HG03139 (cell line): ENCODE measurements at regions not wholly inside any gene's neighbourhood (a gene's known extent, or its start where the extent isn't known, plus 50 kb on each side); places are given as distances from the start of the nearest gene placed in this dataset.
"Not testable (repeated sequence)": the region's sequence is repeated elsewhere in the genome, so short reads cannot be mapped to it uniquely, and the experiment has no call there.

Source experiments
- ATAC-seq: cut with Tn5 transposase; IDR thresholded peaks from one replicate; pipeline ENCODE4 v1.9.1; 2021; ENCODE audit not compliant: unreplicated experiment

DNA sequence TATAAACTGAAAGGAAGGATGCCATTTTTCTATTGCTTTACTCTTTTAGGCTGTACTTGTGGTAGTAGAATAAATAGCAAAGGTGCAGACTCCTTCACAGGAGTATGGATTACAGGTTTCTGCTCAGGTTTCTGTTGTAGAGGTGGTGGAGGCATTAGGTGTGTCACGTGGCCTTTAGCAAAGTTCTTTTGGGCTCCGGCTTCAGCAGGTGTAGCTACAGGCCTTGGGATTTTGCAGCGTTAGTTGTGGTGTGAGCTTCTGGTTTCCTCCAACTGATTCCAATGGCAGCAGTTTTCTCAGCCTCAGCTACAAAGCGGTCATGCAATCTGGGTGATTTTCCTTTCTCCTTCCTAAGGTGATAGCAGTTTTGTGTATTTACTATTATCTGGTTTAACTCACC is 255.8 kb upstream of the GK2 start:
- ATAC-seq = no peak

DNA sequence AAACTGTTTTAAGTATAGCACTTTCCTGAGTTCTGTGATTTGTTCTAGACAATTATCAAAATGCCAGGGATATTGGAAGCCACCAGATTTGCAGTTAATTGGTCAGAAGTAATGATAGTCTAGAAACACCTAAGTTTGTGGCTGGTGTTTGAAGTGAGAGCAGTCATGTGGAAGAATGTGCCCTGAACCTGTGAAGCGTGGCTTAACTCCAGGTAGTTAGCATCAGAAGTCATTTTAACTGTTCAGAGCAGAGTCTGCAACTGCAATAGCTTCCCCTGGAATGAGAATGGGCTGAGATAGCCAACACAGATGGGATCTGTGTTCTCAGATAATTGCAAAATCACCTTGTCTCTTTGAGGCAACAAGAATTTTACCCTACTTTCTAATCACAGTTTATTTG is 255.1 kb upstream of the GK2 start:
- ATAC-seq = no peak

DNA sequence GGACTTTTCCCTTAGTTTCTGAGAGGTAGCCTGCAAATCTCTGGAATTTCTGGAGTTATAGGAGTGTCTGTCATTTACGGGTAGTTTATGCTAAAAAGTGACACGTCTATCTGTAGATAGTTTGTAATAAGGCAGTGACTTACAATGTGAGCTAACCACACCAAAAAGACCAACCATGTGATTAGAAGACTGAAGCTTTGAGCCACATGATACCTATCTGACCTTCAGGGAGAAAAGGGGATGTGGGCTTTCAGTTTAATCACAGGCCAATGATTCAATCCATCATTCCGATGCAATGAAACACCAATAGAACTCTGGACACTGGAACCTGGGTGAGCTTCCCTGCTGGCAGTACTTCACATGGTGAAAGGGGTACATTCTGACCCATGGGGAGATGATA is 254.6 kb upstream of the GK2 start:
- ATAC-seq = no peak

DNA sequence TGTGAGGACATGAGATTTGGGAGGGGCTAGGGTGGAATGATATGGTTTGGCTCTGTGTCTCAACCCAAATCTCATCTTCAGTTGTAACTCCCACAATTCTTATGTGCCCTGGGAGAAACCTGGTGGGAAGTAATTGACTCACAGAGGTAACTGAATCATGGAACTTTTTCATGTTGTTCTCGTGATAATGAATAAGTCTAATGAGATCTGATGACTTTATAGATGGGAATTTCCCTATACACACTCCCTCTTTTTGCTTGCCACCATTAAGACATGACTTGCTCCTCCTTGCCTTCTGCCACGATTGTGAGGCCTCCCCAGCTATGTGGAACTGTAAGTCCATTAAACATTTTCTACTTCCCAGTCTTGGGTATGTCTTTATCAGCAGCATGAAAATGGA is 253.2 kb upstream of the GK2 start:
- no peak for ATAC-seq

DNA sequence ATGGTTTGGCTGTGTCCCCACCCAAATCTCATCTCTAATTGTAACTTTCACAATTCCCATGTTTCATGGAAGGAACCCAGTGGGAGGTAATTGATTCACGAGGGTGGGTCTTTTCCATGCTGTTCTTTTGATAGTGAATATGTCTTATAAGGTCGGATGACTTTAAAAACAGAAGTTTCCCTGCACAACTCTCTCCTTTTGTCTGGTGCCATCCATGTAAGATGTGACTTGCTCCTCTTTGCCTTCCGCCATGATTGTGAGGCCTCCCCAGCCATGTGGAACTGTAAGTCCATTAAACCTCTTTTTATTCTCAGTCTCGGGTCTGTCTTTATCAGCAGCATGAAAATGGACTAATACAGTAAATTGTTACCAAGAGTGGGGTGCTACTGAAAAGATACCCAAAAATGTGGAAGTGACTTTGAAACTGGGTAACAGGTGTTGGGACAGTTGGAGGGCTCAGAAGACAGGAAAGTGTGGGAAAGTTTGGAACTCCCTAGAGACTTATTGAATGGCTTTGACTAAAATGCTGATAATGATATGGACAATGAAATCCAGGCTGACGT is 251.4 kb upstream of the GK2 start:
- not testable (repeated sequence) for ATAC-seq

DNA sequence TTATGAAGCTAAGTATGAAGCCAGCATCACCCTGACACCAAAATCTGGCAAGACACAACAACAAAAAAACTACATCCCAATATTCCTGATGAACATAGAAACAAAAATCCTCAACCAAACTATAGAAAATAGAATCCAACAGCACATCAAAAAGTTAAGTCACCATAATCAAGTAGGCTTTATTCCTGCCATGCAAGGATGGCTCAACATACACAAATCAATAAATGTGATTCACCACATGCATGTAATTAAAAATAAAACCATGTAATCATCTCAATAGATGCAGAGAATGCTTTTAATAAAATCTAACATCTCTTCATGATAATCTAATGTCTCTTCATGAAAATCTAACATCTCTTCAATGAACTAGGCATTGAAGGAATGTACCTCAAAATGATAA is 249.4 kb upstream of the GK2 start:
- ATAC-seq = no peak

DNA sequence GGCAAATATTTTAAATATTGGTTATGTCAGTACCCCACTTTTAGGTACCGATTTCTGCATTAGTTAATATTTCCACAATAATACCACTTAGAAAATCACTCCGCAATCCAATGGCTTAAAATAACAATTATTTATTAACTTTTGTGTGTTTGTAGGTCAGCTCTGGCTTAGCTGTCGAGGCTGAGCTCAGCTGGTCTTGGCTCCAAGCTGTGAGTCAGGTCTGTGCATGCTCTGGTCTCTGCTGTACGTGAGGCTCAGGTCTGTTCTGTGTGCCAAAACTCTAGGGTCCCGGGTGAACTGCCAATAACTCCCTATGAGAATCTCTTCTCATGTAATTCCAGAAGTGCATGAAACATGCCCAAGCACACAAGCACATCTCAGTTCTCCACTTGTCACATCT is 245.8 kb upstream of the GK2 start:
- ATAC-seq = no peak

DNA sequence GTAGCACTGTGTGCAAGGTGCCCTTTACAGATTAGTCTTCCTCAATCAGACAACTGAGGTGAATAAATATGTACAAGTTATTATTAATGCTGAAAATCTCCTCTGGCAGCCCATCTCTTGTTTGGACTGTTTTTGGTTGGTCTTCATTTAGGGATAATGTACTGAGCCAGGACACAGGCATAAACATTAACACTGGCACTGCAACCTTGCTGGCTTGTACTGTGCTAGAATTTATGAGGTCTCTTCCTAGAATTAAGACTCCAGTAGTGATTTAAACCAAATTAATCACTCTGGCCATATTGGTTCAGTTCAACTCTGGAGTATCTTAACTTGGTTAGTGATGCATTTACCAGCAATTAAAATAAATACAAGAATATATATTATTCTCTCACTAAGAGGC is 244.7 kb upstream of the GK2 start:
- ATAC-seq = no peak

DNA sequence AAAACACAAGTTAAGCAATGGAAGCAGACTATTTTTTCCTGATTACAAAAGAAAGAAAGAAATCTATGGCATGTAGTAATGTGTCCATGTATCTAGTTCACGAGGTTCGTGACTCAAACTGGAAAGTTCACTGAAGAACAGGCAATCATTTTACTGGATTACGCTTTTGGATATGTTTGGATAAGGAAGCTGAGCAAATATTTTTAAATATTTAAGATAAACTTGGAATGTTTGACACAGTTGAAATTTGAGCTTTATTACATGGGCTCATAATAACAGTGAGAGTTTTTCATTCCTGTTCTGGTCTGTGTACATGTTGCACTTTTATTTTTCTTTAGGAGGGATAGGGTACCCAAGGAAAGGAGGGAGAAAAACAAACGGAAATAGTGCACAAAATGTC is 244.2 kb upstream of the GK2 start:
- no peak for ATAC-seq

DNA sequence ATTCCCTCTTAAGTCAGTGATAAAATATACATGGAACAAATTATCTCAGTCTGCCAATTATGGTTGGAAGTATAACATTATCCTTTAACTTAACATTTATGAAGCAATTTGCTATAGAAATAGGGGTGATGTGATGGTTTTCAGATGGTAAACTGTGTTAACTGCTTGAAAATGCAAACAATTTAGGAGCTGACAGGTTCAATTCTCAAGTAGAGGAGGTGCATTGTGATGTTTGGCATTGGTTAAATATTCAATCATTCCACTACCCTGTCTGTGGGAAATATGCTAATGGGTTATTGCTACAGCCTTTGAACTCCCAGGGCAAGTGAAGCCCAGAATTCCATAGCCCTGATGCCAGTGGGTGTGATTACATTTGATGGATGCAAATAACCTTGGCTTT is 243.4 kb upstream of the GK2 start:
- ATAC-seq = no peak

DNA sequence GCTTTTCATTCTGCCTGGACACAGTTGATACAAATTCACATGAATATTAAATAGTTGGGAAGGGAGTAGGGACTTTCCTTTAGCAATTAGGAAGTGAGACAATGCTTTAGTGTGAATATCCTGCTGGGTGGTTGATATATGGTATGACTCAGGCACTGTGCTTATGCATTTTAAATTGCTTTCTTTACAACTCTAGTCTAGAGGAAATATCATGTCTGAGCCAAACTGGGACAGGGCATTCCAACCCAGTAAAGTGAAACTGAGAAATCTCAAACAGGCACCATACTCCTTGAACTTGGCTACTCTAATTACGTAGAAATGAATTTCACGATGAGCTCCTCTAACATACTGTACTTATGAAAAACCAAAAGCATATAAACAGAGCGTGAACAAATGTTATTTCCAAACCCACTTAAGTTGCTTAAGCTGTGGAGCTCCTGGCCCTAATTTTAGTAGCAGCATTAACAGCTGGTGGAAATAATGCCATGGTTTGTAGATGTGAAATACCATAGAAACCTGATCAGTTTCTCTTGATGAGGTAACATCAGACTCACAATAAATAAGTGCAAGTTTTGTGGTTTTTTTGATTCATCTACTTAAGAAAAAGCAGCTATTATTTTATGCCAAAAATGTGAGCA is 242.9 kb upstream of the GK2 start:
- ATAC-seq = no peak

DNA sequence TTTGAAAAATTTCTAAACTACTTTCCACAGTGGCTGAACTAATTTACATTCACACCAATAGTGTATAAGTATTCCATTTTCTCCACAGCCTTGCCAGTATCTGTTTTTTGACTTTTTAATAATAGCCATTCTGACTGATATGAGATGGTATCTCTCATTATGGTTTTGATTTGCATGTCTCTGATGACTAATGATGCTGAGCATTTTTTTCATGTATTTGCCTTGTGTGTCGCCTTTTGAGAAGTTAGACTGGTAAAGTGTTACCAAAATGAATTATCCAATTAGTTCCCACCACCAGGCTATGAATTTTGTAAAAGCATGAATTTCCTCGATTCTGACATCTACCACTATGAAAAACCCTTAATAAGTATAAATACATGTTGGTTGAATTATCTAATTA is 242.2 kb upstream of the GK2 start:
- ATAC-seq = no peak

DNA sequence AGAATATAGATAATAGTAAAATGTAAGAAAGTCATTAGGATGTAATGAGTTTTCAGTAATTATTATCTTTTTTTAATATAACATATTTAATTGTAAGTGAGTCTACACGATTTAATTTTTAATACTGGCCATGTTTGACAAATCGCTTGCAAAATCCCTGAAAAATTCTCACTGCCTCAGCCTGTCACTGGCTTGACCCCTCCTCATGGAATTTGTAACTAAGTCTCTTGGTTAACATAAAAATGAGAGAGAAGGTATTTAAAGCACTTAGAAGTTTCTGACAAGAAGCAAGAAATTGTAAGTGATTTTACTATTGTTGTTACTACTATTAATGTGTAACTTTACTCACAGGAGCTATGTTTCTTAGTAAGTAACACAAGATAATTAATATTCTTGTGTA is 237.9 kb upstream of the GK2 start:
- ATAC-seq = no peak

DNA sequence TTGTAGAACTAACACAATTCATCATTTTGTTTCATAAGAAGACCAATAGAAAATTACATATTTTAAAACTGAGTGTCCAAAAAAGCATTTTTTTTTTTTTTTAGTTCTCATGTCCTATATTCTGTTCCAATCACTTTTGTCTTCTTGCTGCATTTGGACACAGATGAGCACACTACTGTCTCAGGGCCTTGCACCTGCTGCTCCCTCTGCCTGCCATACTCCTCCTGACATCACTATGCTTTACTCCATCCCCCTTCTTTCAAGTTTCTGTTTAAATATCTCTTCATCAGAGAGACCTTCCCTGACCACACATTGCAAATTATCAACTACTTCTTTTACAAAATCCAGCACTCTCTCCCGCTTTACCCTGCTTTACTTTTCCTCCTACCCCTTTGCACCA is 230.7 kb upstream of the GK2 start:
- ATAC-seq = no peak

DNA sequence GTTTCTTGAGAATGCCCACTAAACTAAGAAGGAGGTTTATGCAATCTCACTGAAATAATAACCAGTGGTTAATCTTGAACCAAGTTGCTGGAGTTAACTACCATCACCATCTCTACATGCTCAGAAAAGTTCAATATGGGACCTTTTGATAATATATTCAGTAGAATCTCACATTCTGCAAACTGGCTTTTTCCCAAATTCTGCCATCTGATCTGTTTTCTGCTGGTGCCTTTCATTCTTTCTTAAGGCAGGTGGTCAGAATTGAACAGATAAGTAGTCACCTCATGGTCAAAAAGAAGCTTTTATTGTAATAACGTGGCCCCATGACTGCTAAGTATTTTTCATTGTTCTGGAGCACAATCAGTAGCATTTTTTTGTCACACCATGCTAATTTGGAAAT is 229.0 kb upstream of the GK2 start:
- no peak for ATAC-seq

DNA sequence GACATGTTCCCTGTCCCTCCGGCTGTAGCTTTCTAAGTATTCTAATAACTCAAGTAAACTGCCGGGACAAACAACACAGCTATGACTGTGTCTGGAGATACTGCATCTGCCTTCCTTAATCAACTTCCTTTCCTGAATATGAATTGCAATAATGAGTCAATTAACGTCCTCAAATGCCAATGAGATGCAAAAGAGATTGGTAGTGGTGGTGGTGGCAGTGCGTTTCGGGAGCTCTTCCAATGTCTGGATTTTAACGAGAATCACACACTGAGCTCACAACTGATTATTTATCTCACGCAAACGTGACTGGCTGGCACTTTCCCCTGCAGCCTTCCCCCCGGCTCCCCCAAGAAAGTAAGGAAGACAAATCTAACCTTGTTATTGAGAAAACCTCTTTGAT is 226.1 kb upstream of the GK2 start:
- no peak for ATAC-seq

DNA sequence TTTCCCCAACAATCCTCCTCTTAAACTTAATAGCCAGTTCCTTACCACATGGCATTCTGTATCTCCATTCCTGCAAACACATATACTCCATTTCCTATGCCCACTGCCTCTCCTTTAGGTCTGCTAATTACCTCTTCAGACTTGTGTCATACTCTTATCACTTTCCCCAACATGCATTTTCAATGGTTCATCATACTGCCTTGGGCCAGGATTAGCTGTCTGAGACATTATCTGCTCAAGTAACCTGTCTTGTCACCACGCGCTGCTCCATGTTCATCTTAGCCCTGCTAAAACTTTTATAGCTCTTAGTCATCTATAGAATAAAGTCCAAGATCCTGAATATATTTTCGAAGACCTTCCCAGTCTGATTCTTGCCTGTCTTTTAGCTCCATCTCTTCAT is 224.1 kb upstream of the GK2 start:
- ATAC-seq = no peak

DNA sequence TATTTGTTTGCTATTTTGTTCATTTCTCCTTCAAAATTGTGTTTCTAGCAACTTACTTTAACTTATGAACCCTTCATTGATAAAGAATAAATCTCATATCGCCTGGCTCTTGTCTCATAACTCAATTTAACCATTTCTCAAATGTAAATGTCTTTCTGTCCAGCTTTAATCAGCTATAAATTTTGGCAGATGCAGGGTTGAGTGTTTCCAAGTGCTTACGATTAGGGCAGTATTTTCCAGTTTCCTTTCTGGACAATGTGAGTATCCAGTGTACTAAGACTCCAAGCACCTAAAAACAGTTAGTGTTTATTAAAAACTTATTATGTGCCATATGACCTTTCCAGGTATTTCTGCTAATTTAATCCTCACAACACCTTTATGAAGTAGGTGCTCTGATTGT is 218.6 kb upstream of the GK2 start:
- no peak for ATAC-seq

DNA sequence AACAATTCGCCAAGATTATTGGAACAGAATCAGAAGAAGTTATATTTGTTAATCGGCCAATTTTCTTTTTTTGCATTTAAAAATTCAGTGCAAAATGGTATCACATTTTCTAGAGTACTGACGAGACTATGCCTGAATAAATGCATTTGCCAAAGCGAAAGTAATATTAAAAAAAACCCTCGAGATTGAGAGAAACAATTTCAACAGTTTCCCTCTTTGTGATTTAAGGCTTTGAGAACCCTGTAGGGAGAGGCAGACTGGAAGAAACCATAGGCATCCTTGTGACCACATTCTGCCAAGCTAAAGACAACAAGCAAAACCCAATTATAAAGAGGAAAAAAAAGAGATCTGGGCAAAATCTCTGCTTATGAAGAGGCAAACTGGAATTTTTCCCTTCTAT is 218.1 kb upstream of the GK2 start:
- no peak for ATAC-seq

DNA sequence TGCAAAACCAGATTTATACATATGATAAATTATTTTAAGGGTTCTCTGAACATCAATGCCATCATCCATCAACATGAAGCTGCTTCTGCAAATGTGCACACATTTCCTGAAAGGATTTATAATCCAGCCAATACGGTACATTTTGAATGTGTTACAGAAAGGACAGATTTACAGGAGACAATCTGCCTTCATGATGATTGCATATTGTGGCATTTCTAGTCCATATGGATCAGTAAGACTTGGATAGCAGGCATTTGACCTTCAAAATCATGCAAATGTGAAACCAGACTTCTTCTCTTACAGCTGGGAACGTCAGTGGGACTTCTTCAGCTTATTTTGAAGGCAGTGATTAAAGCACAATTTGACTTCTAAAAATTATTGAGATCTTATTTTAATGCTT is 217.3 kb upstream of the GK2 start:
- ATAC-seq = no peak

DNA sequence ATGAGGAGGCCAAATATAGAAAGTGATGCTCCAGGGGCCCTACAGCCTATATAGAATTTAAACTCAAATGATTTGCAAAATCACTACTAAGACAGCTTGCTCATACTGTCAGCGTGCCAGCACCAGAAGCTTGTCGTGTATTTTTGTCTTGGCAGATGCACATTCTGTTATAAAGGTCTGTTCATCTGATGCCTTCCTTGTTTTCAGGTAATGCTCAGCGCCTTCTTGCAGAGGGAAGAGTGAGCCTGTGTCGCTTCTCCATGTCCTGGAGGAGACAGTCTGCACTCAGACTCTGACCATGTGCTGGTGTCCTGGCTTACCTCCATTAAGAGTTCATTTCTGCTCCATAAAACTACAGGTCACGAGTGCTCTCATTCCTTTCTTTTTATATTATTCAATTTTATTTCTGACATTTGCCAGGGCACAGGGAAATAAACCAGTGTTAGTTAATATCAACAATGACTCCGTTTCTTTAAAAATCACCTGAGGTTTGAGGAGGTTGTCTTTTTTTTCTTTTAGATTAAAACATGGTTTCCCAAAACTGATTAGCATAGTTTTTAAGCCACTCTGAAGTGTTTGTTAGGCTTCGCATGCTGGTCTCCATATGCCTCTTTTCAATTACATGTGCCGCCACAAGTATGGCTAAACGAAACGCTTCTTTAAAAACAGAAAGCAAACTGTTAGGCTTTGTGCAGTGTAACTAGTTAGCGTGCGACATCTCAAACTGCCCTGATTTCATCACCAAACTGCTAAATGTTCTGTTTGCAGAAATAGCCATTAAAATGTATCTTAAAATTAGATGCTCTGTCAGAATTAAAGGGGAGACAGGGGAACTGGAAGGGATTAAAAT is 215.2 kb upstream of the GK2 start:
- no peak for ATAC-seq

DNA sequence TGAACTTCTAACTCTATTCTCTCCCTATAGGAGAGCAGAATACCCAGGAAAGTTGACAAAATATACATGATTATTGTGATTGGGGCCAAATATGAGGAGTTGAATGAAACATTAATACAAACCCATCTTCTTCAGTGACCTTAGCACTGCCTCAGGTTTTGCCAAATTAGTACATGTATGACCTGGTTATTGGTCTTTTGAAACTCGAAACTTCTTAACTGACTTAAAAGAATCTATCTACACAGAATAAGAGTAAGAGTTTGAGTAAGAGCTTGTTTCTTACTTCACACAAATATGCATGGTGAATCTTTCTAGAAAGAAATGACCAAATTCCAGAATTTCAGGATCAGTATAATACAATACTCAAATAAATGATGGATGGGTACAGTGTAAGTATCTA is 213.0 kb upstream of the GK2 start:
- ATAC-seq = no peak

DNA sequence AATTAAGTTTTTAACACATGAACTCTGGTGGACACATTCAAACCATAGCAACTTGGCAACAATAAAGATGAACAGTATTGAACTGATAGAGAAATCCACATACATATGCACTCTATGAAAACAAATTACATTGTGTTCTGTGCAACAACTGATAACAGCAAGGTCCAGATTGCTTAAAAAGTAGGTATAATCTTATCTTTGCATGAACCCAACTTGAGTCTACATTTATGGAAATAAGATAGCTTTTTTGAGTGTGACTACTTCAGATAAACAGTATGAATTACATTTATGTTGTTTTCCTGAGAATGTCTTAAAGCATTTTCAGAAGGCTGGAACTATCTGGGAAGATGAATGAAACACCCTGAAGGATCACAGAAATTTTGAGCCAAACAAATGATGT is 212.6 kb upstream of the GK2 start:
- no peak for ATAC-seq
